MCF 10A (cell line): ENCODE measurements at regions not wholly inside any gene's neighbourhood (a gene's known extent, or its start where the extent isn't known, plus 50 kb on each side); places are given as distances from the start of the nearest gene placed in this dataset.

Experiments
- BruUV-seq: library from RNA; stranded (reverse); fragments of 400-500 nt; replicated peaks from 2 replicates; lab custom pipeline; 2021; lab: Mats Ljungman, UMichigan
- CTCF ChIA-PET: fragments of 300-600 bp; sonication (Branson Sonifier 250); formaldehyde crosslinking; extraction: SDS; loops from one replicate; lab custom pipeline; 2021; ENCODE audit warnings: antibody characterized with exemption, inconsistent platforms; lab: Yijun Ruan, JAX
- POLR2A ChIA-PET: fragments of 300-600, 350-650 bp; sonication (Branson Sonifier 250); formaldehyde crosslinking; extraction: SDS; loops from one replicate; lab custom pipeline; 2020; ENCODE audit warnings: antibody characterized with exemption, inconsistent platforms; lab: Yijun Ruan, JAX
- DNase-seq: peaks from one replicate; pipeline ENCODE4 v3.0.0-alpha.2; 2018; ENCODE audit not compliant: unreplicated experiment
- H3K27ac Mint-ChIP-seq: one replicate; pipeline ENCODE4 v1.8.0; 2022; ENCODE audit warnings: mild to moderate bottlenecking, low read depth, mixed read lengths; ENCODE audit not compliant: unreplicated experiment
- H3K27me3 Mint-ChIP-seq: one replicate; pipeline ENCODE4 v1.8.0; 2022; ENCODE audit warnings: mixed read lengths; ENCODE audit not compliant: insufficient read depth, unreplicated experiment
- H3K36me3 Mint-ChIP-seq: one replicate; pipeline ENCODE4 v1.8.0; 2022; ENCODE audit warnings: mild to moderate bottlenecking, moderate library complexity, mixed read lengths; ENCODE audit not compliant: insufficient read depth, unreplicated experiment
- H3K4me1 Mint-ChIP-seq: one replicate; pipeline ENCODE4 v1.8.0; 2022; ENCODE audit warnings: mixed read lengths; ENCODE audit not compliant: insufficient read depth, unreplicated experiment
- H3K4me3 Mint-ChIP-seq: one replicate; pipeline ENCODE4 v1.8.0; 2022; ENCODE audit warnings: mild to moderate bottlenecking, moderate library complexity, mixed read lengths; ENCODE audit not compliant: unreplicated experiment
- H3K9me3 Mint-ChIP-seq: one replicate; pipeline ENCODE4 v1.8.0; 2022; ENCODE audit warnings: mixed read lengths; ENCODE audit not compliant: unreplicated experiment
- intact Hi-C: fragments of 100-400 bp; cut with micrococcal nuclease; formaldehyde crosslinking; loops from 2 replicates; pipeline ENCODE4 v1.14.1; 2022
- TF ChIP-seq, protein P1 (sequence below): fragments of 200-600 bp; IDR thresholded peaks from one replicate; pipeline ENCODE4 v1.8.0; 2022; ENCODE audit warnings: antibody characterized with exemption, mild to moderate bottlenecking; ENCODE audit not compliant: unreplicated experiment

DNA sequence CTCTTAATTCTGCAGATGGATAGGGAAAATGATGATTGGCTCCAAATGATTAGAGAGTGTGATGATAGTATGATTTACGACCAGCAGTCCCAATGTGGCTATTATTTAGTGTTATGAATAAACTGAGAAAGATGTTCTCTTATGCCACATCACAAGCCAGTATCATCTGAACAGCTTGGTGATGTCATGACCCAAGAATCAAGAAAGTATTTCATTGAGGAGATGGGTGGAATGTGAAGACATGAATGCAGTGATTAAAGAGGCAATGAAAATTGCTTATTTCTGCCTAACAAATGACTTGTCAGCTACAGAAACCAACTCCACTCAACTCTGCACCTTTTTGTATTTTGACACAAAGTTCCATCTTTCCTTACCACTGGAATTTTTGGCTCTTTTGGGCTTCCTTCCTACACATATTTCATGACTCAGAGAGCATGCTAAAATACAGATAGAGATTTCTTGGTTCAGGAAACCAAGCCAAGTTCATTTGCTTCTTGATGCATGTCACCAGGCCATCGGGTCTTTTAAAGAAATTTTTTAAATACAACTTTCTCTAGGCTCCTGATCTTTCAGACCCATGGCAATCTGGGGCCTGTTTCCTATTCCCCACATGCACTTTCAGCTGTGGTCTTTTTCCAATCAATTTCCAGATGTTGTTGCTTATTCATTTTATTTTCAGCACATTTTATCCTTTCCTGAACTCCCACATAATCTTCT is 174.2 kb downstream of the HHIP start:
- H3K27me3 Mint-ChIP-seq = no peaks in the 10 kb centered on the region
- H3K4me1 Mint-ChIP-seq = no peaks in the 10 kb centered on the region
- no peak overlapping the region for H3K27ac Mint-ChIP-seq
- CTCF ChIA-PET = no interaction called here
- TF ChIP-seq, protein P1, sequence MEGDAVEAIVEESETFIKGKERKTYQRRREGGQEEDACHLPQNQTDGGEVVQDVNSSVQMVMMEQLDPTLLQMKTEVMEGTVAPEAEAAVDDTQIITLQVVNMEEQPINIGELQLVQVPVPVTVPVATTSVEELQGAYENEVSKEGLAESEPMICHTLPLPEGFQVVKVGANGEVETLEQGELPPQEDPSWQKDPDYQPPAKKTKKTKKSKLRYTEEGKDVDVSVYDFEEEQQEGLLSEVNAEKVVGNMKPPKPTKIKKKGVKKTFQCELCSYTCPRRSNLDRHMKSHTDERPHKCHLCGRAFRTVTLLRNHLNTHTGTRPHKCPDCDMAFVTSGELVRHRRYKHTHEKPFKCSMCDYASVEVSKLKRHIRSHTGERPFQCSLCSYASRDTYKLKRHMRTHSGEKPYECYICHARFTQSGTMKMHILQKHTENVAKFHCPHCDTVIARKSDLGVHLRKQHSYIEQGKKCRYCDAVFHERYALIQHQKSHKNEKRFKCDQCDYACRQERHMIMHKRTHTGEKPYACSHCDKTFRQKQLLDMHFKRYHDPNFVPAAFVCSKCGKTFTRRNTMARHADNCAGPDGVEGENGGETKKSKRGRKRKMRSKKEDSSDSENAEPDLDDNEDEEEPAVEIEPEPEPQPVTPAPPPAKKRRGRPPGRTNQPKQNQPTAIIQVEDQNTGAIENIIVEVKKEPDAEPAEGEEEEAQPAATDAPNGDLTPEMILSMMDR = no peak
- POLR2A ChIA-PET = no interaction called here
- no peaks in the 10 kb centered on the region for H3K9me3 Mint-ChIP-seq
- DNase-seq = no peak
- BruUV-seq = no TSS peak
- H3K36me3 Mint-ChIP-seq = no peaks in the 10 kb centered on the region
- intact Hi-C loops = no loop called here
- no peak overlapping the region for H3K4me3 Mint-ChIP-seq

DNA sequence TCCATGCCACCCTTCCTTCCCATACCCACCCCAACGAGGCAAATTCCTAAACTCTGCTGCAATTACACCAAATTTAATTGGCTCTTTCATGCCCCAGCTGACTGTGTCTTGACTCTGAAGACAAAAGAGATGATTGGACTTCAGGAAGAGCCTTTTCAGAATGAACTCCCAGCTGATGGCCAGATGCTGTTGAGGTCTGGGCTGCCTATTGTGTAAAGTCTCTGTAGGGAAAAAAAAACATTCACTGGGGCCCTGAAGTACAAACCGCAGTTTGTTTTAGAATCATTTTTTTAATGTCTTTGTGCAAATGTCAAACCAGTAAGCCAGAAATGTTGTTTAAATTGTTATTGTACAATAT is 174.8 kb downstream of the HHIP start:
- TF ChIP-seq, protein P1 = no peak

DNA sequence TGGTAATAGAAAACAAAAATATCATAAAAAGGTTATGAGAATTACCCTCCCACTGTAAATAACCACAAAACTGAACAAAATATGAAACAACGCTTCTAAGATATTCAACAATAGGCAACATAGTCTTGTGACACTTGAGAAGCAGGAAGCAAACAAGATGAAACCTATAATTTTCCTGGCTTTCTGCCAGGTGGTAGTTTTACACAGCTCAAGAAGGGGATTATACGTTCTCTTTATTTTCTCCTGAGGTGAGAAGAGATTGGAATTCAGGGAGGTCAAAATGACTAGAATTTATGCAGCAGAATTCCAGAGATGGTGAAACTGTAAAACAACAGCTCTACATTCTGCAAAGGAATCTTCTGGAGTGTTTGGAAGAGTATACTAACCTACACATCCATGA is 186.0 kb downstream of the HHIP start:
- Mint-ChIP-seq H3K4me3 (no peak overlapping the region), H3K4me1 (no peaks in the 10 kb centered on the region), H3K9me3 (no peaks in the 10 kb centered on the region), H3K27ac (no peak overlapping the region), H3K27me3 (no peaks in the 10 kb centered on the region), H3K36me3 (no peaks in the 10 kb centered on the region)
- TF ChIP-seq, protein P1 = no peak
- BruUV-seq = no TSS peak
- ChIA-PET CTCF (interaction anchor here (0.9 kb wide), 1 partner anchor 450 kb away, joined by 3 read pairs; no protein-coding TSS in a partner anchor), POLR2A (no interaction called here)
- DNase-seq = peak; percentile 27
- intact Hi-C loops = no loop called here

More for the DNA sequence above, 174.8 kb downstream of the HHIP start:
- POLR2A ChIA-PET = no interaction called here
- Mint-ChIP-seq H3K27ac (no peak overlapping the region), H3K27me3 (no peaks in the 10 kb centered on the region), H3K4me3 (no peak overlapping the region), H3K9me3 (no peaks in the 10 kb centered on the region), H3K4me1 (no peaks in the 10 kb centered on the region), H3K36me3 (no peaks in the 10 kb centered on the region)
- intact Hi-C loops = no loop called here
- CTCF ChIA-PET = no interaction called here
- BruUV-seq = no TSS peak
- DNase-seq = no peak

DNA sequence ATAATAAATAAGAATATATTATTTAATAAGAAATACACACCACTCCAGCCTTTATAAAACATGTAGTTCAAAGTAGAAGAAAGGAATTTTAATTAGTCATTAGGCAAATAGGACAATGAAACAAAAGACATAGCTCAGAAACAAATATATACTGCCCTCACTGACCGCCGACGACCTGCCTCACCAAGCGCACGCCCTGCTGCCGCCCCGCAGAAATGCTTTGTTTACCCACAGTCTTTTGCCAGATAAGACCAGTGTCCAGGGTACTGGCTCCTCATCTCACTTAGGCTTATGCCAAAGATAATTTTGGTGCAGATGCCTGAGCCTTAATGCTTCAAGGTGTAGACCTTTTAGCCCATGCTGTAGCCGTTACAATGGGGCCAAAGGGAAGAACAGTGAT is 199.5 kb downstream of the HHIP start:
- peaks cover 17% of the 10 kb centered on the region for H3K9me3 Mint-ChIP-seq
- H3K27ac Mint-ChIP-seq = no peak overlapping the region
- intact Hi-C loops = no loop called here
- no peak for DNase-seq
- CTCF ChIA-PET = no interaction called here
- H3K36me3 Mint-ChIP-seq = no peaks in the 10 kb centered on the region
- no TSS peak for BruUV-seq
- TF ChIP-seq, protein P1 = no peak
- no peak overlapping the region for H3K4me3 Mint-ChIP-seq
- POLR2A ChIA-PET = no interaction called here
- no peaks in the 10 kb centered on the region for H3K4me1 Mint-ChIP-seq
- H3K27me3 Mint-ChIP-seq = no peaks in the 10 kb centered on the region
